ENCODE measurements at regions not wholly inside any gene's neighbourhood (a gene's known extent, or its start where the extent isn't known, plus 50 kb on each side); places are given as distances from the start of the nearest gene placed in this dataset.

DNA sequence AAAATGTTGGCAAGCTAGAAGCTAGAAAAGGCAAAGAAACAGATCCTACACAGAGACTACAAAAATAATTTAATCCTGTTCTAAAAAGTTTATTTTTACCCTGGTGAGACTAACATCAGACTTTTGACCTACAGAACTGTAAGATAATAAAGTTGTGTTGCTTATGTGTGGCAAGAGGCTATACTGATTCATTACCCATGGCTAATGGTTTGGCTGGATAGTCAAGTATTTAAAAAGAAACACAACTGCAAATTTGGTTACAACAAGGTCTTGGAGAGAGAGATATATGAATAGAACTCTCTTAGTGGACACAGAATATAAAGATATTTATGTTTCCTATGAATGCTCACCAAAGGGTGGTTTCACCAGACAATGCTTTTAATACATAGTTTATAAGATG is 364.2 kb upstream of the PLSCR5 start:
- intact Hi-C loops (cut with DNase I), result no loop called here
- no peak for ATAC-seq
- no peak for DNase-seq (ENCODE audit: missing footprints)

DNA sequence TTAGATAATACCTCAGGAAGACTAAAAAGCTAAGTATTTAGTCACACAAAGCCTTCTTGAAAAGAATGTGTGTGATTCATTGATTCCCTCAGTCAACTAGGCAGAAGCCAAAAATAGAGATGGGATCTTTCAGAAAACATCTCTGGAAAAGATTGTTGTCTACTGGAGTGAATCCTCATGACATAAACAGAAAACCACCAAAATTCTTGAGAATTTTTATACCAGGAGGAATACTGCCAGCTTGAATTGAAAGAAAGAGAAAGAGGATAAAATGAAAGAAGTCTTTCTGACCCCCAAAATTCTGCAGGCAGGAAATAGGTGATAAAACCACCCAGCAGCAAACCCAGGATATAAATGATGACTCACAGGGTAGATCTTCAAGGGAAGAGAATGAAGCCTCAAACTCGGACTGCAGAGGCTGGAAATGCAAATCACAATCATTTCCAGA is 363.1 kb upstream of the PLSCR5 start:
- intact Hi-C loops (cut with DNase I), result no loop called here
- DNase-seq (ENCODE audit: missing footprints) (no peak), ATAC-seq (no peak)

DNA sequence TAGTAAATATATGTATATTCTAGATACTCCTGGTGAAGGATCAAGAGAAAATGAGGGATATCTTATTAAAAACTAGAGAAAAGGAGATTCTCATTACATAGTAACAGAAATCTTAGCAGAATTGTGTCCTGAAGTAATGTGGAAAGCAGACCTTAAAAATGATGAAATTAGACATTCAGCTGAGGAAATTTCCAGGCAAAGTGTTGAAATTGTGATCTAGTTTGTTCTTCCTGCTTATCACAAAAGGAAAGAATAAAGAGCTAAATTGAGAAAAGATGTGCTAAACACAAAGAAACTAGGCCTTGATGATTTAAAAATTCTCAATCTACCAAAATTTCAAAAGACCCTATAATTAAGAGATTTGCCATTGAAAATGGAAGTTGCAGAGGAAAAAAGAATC is 362.6 kb upstream of the PLSCR5 start:
- ATAC-seq (no peak), DNase-seq (ENCODE audit: missing footprints) (no peak)
- intact Hi-C loops (cut with DNase I), result no loop called here

DNA sequence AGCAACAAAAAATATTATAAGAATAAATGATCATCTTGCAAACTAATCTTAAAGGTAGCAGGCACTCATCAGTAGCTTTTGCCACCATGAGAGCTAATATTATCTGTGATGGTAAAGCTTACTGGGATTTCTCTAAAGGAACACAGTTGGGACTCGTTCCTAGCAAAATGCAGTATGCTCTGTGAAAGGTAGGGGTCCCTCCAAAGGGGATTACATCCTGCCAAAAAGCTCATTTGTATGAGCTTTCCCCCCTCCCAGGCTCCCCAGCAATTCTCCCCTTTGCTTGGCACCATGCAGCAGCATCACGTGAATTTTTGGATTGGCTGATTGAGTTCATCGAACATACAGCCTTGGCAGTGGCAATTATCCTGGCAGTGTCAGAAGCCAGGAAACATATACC is 361.0 kb upstream of the PLSCR5 start:
- DNase-seq (ENCODE audit: missing footprints), result no peak
- intact Hi-C loops (cut with DNase I), result no loop called here
- no peak for ATAC-seq

DNA sequence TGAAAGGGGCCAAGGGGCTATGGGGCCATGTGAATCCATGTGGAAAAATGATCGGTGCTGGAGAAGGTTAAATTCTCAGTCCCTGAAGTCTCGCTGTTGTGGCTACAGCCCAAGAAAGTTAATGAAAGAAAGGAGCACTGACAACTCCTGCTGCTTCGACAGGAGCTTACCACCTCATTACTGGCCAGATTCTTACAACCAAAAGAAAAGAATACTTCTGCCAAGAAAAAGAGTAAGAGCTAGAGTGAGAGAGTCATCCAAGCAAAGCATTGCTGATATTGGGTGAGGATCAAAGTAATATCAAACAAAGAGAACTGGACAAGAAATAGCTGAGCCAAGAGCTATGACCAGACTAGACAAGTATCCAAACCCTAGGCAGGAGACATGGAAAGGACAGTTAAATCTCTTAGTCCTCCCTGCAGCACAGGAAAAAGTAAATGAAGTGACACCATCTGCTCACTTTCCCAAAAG is 348.4 kb upstream of the PLSCR5 start:
- DNase-seq (ENCODE audit: missing footprints), result no peak
- intact Hi-C loops (cut with DNase I), result no loop called here
- ATAC-seq, result no peak

DNA sequence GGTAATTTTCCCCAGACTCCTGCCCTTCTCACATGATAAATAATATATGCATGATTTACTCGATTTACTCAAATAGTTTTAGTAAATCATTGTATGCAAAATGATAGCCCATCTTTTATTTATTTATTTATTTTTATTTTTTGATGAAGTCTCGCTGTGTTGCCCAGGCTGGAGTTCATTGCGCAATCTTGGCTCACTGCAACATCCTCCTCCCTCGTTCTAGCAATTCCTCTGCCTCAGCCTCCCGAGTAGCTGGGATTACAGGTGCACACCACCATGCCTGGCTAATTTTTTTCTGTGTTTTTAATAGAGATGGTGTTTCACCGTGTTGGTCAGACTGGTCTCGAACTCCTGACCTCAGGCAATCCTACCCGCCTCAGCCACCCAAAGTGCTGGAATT is 343.8 kb upstream of the PLSCR5 start:
- DNase-seq (ENCODE audit: missing footprints) (no peak), ATAC-seq (no peak)
- intact Hi-C loops (cut with DNase I), result no loop called here

DNA sequence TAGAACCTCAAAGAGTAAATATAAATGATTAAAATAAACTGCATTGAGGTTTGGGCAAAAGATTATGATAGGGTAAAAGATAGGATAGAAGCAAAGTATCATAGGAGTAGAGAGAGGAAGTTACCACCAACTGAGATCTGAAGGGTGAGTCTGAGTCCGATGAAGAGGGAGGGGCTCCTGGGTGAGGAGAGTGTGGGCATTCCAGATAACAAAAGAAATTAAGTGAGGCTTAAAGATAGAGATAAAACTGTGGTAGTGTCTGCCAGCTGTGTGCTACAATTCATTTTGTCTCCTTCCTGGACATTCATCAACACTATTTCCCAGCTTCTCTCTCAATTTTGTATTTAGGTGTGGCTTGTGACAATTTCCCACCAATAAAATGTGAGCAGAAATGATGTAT is 343.0 kb upstream of the PLSCR5 start:
- ATAC-seq, result no peak
- no peak for DNase-seq (ENCODE audit: missing footprints)
- intact Hi-C loops (cut with DNase I), result no loop called here

DNA sequence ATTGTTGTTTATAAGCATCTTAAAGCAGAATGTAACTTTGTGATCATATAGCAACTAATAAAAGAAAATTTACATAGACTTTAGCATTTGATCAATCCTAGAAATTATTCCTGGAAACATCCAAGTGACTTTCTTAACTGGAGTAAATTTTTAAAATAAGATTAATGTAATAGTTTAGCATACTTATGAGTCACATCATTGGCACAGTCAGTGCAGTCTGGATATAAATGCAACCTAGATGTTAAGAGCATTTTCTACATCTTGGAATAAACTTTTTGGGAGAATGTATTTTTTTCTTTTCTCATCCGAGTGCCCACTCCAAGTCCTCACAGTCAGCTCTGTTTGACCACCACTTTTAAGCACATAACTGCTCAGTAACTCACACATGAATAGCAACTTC is 324.6 kb upstream of the PLSCR5 start:
- ATAC-seq (no peak), DNase-seq (ENCODE audit: missing footprints) (no peak)
- intact Hi-C loops (cut with DNase I), result no loop called here

DNA sequence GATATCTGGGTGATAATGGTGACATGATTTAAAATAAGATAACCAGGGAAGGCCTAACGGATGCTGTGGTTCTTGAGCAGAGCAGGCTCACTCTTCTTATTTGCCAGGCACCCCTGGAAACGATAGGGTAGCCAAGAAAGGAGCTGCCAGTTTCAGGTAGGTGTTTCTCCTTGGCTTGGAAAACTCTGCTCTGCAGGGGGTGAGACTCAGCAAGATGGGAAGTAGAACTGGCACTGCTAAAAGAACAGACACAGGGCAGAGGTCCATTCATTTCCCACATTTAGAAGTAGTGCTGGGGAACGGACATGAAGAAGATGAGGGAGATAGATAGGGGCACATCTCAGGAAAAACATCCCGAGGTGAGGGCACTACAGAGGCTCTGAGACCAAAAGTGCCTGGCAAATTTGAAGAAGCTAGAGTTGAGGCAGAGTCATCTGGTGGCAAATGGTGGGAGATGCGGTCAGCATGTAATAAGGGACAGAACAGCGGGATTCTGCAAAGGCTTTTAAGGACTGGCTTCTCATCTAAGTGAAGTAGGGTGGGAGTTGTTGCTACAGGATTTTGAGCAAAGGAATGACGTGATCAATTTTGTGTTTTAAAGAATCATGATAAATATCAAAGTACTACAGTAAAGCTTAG is 323.4 kb upstream of the PLSCR5 start:
- intact Hi-C loops (cut with DNase I), result no loop called here

DNA sequence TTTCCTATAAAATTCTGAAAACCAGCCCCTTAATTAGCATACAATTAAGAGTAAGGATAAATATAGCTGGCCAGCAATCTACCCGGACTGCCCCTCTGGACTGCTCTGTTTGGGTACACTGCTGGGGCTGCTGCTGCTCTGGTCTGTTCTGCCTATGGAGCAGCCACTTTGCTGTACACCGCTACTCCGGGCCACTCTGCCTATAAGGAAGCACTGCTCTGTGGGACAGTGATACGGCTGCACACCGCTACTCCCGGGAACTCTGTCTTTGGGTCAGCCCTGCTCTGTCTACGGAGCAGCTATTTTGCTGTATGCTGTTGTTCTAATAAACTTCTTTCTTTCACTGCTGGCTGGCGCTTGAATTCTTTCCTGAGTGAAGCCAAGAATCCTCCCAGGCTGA is 316.5 kb upstream of the PLSCR5 start:
- ATAC-seq, result no peak
- no peak for DNase-seq (ENCODE audit: missing footprints)
- intact Hi-C loops (cut with DNase I), result no loop called here

More for the DNA sequence above, 323.4 kb upstream of the PLSCR5 start:
- DNase-seq (ENCODE audit: missing footprints) (no peak), ATAC-seq (no peak)

DNA sequence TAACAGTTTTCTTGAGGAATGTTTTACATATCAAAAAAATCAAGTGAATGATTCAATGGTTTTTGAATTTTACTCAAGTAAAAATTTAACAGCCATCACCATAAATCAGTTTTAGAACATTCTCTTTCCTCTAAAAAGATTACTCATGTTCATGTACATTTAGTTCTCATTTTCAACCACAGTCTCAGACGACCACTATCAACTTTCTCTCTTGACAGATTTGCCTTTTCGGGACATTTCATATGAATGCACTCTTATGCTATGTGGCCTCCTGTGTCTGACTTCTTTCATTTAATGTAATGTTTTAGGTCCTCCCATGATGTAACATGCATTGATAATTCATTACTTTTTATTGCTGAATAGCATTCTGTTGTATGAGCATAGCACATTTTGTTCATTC is 309.3 kb upstream of the PLSCR5 start:
- no peak for ATAC-seq
- DNase-seq (ENCODE audit: missing footprints), result no peak
- intact Hi-C loops (cut with DNase I), result no loop called here

DNA sequence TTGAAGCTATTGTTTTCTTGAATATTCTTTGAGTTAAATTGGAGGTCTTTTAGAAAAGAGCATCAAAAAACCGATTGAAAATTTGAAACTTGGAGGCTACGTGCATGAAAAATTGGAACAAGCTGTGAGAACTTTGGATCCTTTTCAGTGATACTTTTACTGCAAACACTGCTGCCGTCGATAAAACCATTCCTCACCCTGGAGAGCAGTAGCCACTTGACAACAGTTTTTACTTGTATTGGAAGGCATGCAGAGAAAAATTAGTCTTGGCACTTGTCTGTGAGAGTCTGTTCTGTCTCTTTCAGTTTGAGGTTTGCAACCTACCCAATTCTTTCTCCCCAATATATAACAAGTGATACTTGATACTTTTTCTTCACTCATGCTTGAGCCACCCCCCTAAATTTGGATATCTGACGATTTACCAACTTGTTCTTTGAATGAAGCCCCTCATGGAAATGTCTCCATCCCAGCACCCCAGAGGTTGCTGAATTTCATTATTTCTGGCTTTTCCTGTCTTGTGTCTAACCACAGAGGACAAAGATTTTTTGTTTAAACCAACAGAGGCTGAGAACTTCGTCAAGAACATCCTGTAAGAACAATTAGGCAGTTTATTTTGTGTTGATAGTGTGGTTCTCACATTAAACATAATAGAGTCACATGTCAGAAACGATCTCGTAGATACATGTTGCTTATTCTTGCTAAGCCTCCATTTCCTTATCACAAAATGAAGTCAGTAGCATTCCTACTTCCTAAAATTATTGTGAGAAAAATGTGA is 307.3 kb upstream of the PLSCR5 start:
- DNase-seq (ENCODE audit: missing footprints) (no peak), ATAC-seq (no peak)
- intact Hi-C loops (cut with DNase I), result no loop called here

DNA sequence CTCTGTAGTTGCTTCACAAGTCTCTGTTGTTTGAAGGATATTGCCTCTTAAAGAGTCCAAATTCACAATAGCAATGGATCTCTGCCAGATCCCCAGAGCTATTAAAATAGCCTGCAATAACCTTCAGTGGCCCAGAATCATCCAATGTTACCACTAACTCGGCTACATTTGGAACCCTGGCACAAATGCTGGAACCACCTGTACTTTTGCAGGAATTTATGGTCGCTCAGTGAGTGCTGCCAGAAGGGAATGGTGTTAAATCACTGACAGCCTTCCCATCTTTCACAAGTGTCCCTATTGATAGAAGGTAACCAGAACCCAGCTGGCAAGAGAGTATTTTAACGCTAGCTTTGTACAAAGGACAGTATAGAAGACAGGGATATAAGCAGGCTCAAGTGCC is 298.8 kb upstream of the PLSCR5 start:
- no peak for DNase-seq (ENCODE audit: missing footprints)
- intact Hi-C loops (cut with DNase I), result loop anchor here (2.0 kb wide), 1 partner anchor 81 kb away; no protein-coding TSS in a partner anchor
- ATAC-seq, result peak; percentile 98

DNA sequence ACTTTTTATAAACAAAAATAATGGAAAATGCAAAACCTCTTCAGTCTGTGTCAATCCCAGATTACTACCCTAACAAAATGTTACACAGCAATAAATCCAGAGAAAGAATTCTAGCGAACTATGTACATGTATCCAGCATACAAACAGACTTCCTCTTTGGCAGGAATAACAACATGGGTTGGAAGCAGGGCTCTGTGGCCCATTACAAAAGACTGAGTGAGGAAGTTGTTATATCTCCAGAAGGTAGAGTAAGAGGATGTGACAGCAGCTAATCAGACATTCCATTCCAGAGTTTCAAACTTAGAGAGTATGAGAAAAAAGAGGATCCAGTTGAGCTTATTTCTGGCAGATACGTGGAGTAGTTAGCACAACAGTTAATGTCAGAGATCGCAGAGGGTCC is 294.0 kb upstream of the PLSCR5 start:
- DNase-seq (ENCODE audit: missing footprints), result no peak
- ATAC-seq, result no peak
- intact Hi-C loops (cut with DNase I), result no loop called here

DNA sequence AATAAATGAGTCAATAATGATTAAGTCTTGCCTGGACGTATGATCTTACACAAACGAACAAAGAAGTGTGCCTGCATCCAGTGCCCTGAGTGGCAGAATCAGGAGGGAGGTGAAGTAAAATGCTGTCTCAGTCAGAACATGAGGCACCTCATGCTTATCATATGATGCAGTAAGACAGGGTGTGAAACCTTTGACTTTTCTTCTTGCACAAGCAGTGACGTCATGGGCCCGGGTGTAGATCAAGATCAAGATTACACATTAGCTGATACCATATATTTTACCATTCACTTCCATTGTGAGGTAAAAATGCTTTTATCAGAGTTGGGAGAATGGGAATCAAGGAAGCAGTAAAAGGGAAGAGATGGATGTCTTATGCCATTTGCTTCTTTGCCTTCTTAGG is 291.6 kb upstream of the PLSCR5 start:
- DNase-seq (ENCODE audit: missing footprints) (no peak), ATAC-seq (no peak)
- intact Hi-C loops (cut with DNase I), result no loop called here

DNA sequence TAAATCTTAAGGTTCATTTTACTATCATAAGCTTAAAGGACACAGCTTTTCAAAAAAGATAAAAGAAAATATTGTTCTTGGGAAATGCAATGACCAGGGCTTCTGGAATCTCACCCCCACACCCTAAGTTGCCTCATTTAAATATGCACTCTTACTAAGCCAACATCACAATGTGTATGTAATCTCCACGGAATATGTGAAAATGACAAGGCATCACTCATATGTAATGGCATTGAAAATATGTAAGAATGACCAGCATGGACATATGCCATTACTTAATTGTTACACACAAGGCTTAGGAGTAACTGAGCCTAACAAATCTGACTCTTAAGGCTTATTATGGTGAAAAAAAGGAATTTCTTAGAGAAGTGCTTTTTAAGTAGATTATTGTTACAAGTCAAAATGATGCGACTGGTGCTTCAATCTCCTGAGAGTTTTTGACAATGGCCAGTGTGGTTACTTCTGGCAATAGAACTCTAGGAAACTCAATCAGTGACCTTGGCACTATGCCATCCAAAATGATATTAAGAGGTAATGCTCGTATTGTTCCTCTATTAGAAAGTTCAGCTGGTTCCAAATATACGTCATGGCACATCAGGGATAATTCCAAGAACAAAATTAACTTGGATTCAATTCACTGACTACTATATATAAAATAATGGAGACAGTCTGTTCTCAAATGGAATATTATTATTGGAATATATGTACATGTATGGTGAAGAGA is 290.0 kb upstream of the PLSCR5 start:
- DNase-seq (ENCODE audit: missing footprints) (no peak), ATAC-seq (no peak)

DNA sequence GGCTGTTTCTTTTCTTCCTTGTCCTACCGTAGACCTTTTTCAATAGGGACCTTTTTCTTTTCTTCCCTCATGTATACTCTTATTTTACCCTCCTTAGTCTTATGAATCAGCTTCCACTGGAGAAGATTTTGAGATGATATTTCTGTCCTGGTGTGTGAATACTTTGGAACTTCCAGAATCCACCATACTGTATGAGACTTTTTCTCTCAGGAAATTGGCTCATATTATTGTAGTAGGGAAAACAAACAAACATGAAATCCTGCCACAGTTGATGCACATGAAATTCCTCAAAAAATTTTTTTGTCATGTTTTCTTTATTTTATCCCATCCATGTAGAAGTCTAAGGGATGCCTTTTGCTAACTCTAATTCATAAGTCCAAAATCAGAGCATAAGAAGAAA is 289.3 kb upstream of the PLSCR5 start:
- DNase-seq (ENCODE audit: missing footprints), result no peak
- intact Hi-C loops (cut with DNase I), result no loop called here
- ATAC-seq, result no peak

More for the DNA sequence above, 290.0 kb upstream of the PLSCR5 start:
- intact Hi-C loops (cut with DNase I), result no loop called here

DNA sequence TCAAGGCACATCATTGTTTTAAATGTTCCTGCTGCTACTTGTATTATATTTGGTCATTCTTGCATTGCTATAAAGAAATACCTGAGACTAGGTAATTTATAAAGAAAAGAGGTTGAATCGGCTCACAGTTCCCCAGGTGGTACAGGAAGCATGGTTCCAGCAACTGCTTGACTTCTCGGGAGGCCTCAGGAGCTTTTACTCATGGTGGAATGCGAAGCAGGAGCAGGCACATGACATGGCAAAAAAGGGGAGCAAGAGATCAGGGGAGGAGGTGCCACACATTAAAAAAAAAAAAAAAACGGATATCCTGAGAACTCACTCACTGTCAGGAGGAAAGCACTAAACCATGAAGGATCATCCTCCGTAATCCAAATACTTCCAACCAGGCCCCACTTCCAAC is 286.9 kb upstream of the PLSCR5 start:
- DNase-seq (ENCODE audit: missing footprints), result no peak
- ATAC-seq, result no peak
- intact Hi-C loops (cut with DNase I), result no loop called here

DNA sequence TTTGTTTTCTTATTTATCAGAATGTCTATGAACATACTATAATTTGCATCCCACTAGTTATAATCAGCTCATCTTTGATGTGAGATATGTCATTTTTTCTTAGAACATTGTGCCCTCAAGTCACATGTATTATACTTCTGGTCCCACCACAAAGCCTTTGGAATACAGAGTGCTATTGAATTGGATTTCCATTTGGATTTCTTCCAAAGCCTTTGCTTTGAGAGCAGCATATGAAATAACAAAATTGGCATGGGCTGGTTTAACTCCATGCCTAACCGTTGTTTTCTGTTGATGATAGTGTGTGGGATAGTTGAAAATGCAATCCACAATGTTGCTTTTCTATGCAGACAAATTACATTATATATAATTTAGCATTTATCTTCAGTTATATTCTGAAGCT is 284.5 kb upstream of the PLSCR5 start:
- DNase-seq (ENCODE audit: missing footprints) (no peak), ATAC-seq (no peak)
- intact Hi-C loops (cut with DNase I), result no loop called here

DNA sequence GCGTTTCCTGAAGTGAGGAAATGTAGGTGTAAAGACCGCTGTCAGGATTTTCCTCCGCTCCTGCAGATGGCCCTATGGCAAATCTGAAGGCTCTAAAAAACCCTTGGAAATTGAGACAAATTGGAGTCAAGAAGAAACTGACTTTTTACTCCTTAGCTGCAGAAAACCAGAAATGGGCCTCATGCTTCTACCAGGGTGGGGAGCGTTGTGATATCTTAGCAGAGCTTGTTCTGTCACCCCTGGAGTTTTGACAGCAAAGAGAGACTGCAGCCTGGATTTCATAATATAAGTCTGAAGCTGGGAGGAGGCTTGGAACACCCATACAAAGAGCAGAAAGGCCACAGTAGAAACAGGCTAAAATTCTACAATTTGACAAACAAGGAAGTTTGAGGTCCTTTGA is 283.0 kb upstream of the PLSCR5 start:
- intact Hi-C loops (cut with DNase I), result no loop called here
- no peak for DNase-seq (ENCODE audit: missing footprints)
- ATAC-seq, result no peak
